ENCODE measurements at regions not wholly inside any gene's neighbourhood (a gene's known extent, or its start where the extent isn't known, plus 50 kb on each side); places are given as distances from the start of the nearest gene placed in this dataset.
"Not testable (repeated sequence)": the region's sequence is repeated elsewhere in the genome, so short reads cannot be mapped to it uniquely, and the experiment has no call there.

DNA sequence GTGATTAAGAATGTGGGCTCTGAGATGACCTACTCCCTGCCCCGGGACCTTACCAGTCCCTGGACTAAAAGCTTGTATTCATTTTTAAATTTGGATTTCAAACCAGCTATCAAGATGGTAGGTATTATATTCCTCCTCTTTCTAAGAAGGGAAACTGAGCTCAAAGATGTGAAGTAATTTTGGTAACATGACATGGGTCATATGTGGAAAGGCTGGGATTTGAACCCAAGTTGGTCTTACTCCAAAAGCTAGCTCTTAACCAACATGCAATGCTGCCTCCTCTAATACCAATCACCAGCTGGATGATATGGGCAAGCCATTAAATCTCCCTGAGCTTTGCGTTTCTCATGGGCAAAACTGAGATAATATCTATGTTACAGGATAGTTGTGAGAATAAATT is 166.4 kb upstream of the SLC38A2 start:
- Histone ChIP-seq H3K9ac (ENCODE audit: low read length) (no peak overlapping the region), H3K27me3 (replicated peaks; ENCODE audit: control insufficient read depth, insufficient read depth, low read length) (no peaks in the 10 kb centered on the region), H3K4me3 (ENCODE audit: low read length) (no peak overlapping the region), H3K9me3 (ENCODE audit: control insufficient read depth, low read length) (no peaks in the 10 kb centered on the region), H3K4me1 (ENCODE audit: control insufficient read depth, insufficient read depth, low read length) (peaks cover 18% of the 10 kb centered on the region), H3K36me3 (ENCODE audit: control insufficient read depth, insufficient read depth, low read length, severe bottlenecking) (no peaks in the 10 kb centered on the region)
- DNase-seq (ENCODE audit: low read depth): no peak

DNA sequence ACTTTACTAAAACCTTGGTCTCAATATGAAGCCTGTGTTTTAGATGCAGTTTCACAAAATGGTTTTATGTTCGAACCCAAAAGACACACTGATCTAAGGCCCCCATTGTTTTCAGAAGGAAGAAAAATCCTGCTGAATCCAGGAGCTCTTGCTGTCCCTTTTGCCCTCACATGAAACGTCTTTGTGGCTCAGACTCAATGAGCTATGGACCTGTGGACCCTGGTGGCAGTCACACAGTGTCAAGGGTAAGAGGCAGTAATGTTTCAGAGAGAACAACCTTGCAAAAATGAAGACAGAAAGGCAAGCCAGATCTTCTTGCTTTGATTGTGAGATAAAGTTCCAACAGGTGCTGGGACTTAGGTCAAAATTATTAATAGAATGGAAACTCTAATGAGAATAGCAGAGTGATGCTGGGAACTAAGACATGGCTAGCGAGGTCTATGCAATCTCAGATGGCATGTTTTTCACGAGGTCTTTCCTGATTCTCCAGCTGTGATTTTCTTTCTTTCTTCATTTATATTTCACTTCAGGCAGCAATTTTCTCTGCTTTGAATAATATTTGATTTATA is 164.9 kb upstream of the SLC38A2 start:
- Histone ChIP-seq H3K4me3 (ENCODE audit: low read length) (no peak overlapping the region), H3K36me3 (ENCODE audit: control insufficient read depth, insufficient read depth, low read length, severe bottlenecking) (no peaks in the 10 kb centered on the region), H3K4me1 (ENCODE audit: control insufficient read depth, insufficient read depth, low read length) (peaks cover 24% of the 10 kb centered on the region), H3K9ac (ENCODE audit: low read length) (no peak overlapping the region), H3K27me3 (replicated peaks; ENCODE audit: control insufficient read depth, insufficient read depth, low read length) (no peaks in the 10 kb centered on the region), H3K9me3 (ENCODE audit: control insufficient read depth, low read length) (no peaks in the 10 kb centered on the region)
- DNase-seq (ENCODE audit: low read depth): no peak

DNA sequence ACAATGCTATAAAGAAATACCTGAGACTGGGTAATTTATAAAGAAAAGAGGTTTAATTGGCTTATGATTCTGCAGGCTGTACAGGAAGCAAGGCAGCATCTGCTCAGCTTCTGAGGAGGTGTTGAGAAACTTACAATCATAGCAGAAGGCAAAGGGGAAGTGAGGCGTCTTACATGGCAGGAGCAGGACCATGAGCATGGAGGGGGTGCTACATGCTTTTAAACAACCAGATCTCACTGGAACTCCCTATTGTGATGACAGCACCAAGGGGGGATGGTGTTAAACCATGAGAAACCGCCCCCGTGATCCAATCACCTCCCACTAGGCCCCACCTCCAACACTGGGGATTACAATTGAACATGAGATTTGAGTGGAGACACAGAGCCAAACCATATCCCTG is 163.7 kb upstream of the SLC38A2 start:
- H3K27me3 ChIP-seq (replicated peaks; ENCODE audit: control insufficient read depth, insufficient read depth, low read length); H3K9me3 ChIP-seq (ENCODE audit: control insufficient read depth, low read length); DNase-seq (ENCODE audit: low read depth); H3K36me3 ChIP-seq (ENCODE audit: control insufficient read depth, insufficient read depth, low read length, severe bottlenecking); H3K4me3 ChIP-seq (ENCODE audit: low read length); H3K9ac ChIP-seq (ENCODE audit: low read length): not testable (repeated sequence)
- peaks cover 24% of the 10 kb centered on the region for H3K4me1 ChIP-seq (ENCODE audit: control insufficient read depth, insufficient read depth, low read length)

DNA sequence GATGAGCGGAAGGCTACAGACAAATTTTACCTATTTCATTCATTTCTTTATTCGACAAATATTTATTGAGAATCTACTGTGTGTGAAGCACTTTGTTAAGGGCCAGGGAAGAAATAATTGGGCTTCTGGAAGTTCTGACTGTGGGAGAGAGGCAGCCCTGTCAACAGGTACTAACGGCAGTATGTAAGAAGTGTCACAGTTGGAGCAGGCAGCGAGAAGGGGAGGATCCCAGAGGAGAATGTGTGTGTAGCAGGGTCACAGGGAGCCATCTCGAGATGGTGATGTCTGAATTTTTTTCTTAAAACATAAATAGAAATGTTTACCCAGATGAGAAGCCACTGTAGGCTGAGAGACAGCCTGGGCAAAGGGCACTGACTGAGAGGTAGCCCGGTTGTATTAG is 163.3 kb upstream of the SLC38A2 start:
- H3K4me1 ChIP-seq (ENCODE audit: control insufficient read depth, insufficient read depth, low read length): peaks cover 24% of the 10 kb centered on the region
- peaks cover 3% of the 10 kb centered on the region for H3K9me3 ChIP-seq (ENCODE audit: control insufficient read depth, low read length)
- DNase-seq (ENCODE audit: low read depth): no peak
- H3K4me3 ChIP-seq (ENCODE audit: low read length): no peak overlapping the region
- no peaks in the 10 kb centered on the region for H3K27me3 ChIP-seq (replicated peaks; ENCODE audit: control insufficient read depth, insufficient read depth, low read length)
- H3K36me3 ChIP-seq (ENCODE audit: control insufficient read depth, insufficient read depth, low read length, severe bottlenecking): no peaks in the 10 kb centered on the region
- peak overlapping the region; percentile 29 for H3K9ac ChIP-seq (ENCODE audit: low read length)

DNA sequence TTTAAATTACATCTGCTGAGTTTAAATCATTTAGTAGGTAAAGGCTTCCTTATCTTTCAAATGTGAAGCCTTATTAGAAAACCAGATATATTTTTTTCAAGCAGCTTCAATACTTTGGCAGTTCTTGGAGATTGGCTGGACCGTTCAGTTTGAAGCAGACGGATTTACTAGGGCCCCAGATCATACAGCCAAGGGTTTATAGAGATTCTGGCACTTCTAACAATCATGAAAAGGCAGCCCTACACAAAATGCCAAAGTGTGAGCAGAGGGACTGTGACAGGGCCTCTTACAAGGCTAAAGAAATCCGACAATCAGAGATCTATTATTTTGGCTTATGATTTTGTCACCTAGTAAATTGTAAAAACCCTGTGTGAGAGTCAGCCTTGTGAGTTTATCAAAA is 162.8 kb upstream of the SLC38A2 start:
- no peaks in the 10 kb centered on the region for H3K36me3 ChIP-seq (ENCODE audit: control insufficient read depth, insufficient read depth, low read length, severe bottlenecking)
- no peak for DNase-seq (ENCODE audit: low read depth)
- H3K4me3 ChIP-seq (ENCODE audit: low read length): no peak overlapping the region
- no peaks in the 10 kb centered on the region for H3K27me3 ChIP-seq (replicated peaks; ENCODE audit: control insufficient read depth, insufficient read depth, low read length)
- H3K9ac ChIP-seq (ENCODE audit: low read length): peak overlapping the region; percentile 29
- peaks cover 3% of the 10 kb centered on the region for H3K9me3 ChIP-seq (ENCODE audit: control insufficient read depth, low read length)
- H3K4me1 ChIP-seq (ENCODE audit: control insufficient read depth, insufficient read depth, low read length): peaks cover 24% of the 10 kb centered on the region

DNA sequence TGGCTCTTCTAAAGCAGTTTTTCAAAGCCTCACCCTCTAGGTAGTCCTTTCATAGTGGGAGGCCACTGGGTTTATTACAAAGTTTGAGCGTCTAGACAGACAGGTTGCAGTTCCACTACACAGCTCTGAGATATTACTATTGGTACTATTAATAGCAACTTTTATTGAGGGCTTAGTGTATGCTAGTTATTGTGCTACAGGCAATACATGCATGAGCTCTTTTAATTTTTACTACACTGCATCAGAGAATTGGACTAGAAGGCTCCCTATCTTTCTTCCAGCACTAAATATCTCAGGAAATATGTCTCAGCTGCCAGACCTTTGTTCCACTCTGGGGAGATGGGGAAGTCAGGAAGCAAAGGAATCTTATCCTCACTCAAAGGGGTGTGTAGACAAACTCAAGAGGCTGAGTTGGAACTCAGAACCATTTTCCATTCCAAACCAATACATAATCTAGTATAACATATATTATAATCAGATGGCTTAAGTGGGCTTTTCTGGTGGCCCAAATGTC is 161.8 kb upstream of the SLC38A2 start:
- peaks cover 24% of the 10 kb centered on the region for H3K4me1 ChIP-seq (ENCODE audit: control insufficient read depth, insufficient read depth, low read length)
- no peaks in the 10 kb centered on the region for H3K27me3 ChIP-seq (replicated peaks; ENCODE audit: control insufficient read depth, insufficient read depth, low read length)
- no peak overlapping the region for H3K4me3 ChIP-seq (ENCODE audit: low read length)
- peaks cover 3% of the 10 kb centered on the region for H3K9me3 ChIP-seq (ENCODE audit: control insufficient read depth, low read length)
- no peak for DNase-seq (ENCODE audit: low read depth)
- no peaks in the 10 kb centered on the region for H3K36me3 ChIP-seq (ENCODE audit: control insufficient read depth, insufficient read depth, low read length, severe bottlenecking)
- no peak overlapping the region for H3K9ac ChIP-seq (ENCODE audit: low read length)

DNA sequence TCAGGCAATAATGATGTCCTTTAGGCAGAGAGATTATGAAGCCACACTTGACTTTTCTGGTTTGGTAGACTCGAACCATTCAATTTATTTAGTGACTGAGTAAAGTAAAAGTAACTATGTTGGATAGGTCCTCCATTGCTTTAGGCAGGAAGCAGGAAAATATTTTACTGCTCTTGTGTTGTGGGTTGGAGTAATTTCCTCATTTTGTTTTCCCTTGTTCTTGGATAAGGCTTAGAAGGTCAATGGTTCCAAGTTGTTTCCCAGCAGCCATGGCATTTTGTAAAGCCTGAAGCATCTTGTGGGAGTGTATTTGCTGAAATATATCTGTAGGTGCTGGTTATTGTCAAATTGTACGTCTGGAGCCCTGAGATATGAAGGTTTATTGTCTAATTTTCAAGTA is 161.2 kb upstream of the SLC38A2 start:
- H3K36me3 ChIP-seq (ENCODE audit: control insufficient read depth, insufficient read depth, low read length, severe bottlenecking): no peaks in the 10 kb centered on the region
- no peak overlapping the region for H3K9ac ChIP-seq (ENCODE audit: low read length)
- H3K9me3 ChIP-seq (ENCODE audit: control insufficient read depth, low read length): peaks cover 3% of the 10 kb centered on the region
- no peaks in the 10 kb centered on the region for H3K27me3 ChIP-seq (replicated peaks; ENCODE audit: control insufficient read depth, insufficient read depth, low read length)
- peaks cover 24% of the 10 kb centered on the region for H3K4me1 ChIP-seq (ENCODE audit: control insufficient read depth, insufficient read depth, low read length)
- DNase-seq (ENCODE audit: low read depth): no peak
- H3K4me3 ChIP-seq (ENCODE audit: low read length): no peak overlapping the region

DNA sequence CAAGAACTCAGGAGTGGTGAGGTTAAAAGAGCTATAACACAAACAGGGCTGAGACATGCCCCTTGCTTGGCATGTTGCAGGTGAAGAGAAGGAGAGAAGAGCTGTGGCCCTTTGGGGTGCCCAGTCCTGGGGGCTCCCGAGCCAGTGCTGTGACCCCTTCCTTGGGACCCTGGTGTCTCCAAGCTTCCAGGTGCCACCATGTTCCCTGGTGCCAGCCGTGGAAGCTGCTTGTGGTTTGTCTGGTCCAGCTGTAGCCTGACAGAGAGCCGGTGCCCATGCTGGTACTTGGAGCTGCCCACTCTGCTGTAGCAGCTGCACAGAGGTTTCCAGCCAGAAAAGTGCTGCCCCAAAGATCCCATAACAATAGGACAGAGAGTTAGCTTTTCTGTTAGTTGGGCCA is 159.2 kb upstream of the SLC38A2 start:
- H3K4me1 ChIP-seq (ENCODE audit: control insufficient read depth, insufficient read depth, low read length): peaks cover 24% of the 10 kb centered on the region
- H3K9me3 ChIP-seq (ENCODE audit: control insufficient read depth, low read length): peaks cover 3% of the 10 kb centered on the region
- H3K9ac ChIP-seq (ENCODE audit: low read length): no peak overlapping the region
- H3K27me3 ChIP-seq (replicated peaks; ENCODE audit: control insufficient read depth, insufficient read depth, low read length): no peaks in the 10 kb centered on the region
- no peaks in the 10 kb centered on the region for H3K36me3 ChIP-seq (ENCODE audit: control insufficient read depth, insufficient read depth, low read length, severe bottlenecking)
- no peak overlapping the region for H3K4me3 ChIP-seq (ENCODE audit: low read length)
- DNase-seq (ENCODE audit: low read depth): no peak

DNA sequence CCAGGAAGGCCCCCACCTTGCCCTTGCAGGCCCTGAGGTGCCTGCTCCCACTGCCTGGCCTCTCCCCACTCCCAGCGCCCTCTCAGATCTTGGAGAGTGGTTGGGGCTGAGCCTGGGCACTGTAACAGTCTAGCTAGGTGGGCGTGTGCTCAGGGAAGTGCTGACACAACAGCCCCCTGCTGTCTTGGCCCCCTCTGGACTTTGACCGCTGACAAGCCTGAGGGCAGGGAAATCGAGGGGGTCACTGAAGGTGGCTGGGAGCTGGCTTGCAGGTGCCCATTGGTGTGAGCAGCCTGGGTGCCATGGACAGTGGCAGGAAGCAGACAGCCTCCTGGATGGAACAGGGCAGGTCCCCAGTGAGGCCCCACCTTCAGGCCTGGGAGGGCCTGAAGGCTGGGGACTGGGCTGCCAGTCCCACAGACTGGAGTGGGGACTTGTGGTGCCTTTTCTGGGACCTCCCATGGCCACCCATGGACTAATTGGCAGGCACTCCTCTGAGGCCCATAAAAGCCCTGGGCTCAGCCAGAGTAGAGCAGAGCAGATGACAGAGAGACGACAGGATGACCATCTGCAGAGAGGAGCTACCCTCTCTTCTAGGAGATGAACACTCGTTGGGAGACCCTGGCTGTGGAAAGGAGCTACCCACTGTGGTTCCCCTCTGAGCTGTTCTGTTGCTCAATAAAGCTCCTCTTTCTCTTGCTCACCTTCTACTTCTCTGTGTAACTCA is 158.6 kb upstream of the SLC38A2 start:
- Histone ChIP-seq H3K36me3 (ENCODE audit: control insufficient read depth, insufficient read depth, low read length, severe bottlenecking) (no peaks in the 10 kb centered on the region), H3K4me3 (ENCODE audit: low read length) (no peak overlapping the region), H3K27me3 (replicated peaks; ENCODE audit: control insufficient read depth, insufficient read depth, low read length) (no peaks in the 10 kb centered on the region), H3K9me3 (ENCODE audit: control insufficient read depth, low read length) (peaks cover 3% of the 10 kb centered on the region), H3K4me1 (ENCODE audit: control insufficient read depth, insufficient read depth, low read length) (peaks cover 24% of the 10 kb centered on the region), H3K9ac (ENCODE audit: low read length) (no peak overlapping the region)
- no peak for DNase-seq (ENCODE audit: low read depth)

DNA sequence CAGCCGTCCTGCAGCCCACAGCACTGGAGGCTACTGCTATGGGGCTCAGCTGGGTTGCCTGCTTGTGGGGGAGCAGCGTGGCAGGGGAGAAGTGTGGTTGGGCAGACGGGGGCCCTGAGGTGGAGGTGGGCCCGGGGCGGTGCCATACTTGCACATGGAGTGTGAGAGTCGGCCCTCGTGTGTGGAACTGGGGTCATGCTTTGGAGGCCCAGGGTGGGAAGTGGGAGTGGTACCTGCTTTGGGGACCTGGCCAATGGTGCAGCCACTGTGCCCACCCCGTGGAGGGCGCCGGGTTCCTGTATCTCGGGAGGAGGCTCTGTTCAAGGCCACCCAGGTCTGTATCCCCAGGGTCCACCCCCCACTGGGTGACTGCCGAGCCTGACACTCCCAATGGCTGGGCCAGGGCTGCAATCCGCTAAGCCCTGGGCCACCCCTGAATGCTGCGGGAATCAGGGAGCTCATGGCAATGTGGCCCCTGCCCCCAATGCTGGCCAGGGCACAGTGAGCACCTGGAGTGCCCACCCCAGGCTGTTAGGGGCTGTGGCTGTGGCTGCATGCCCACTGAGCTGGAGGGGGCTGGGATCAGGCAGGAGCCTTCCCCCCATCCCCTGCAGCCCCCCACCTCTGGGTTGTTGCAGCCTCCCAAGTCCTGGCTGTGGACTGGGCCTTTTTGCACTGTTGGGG is 157.9 kb upstream of the SLC38A2 start:
- peaks cover 22% of the 10 kb centered on the region for H3K4me1 ChIP-seq (ENCODE audit: control insufficient read depth, insufficient read depth, low read length)
- no peaks in the 10 kb centered on the region for H3K36me3 ChIP-seq (ENCODE audit: control insufficient read depth, insufficient read depth, low read length, severe bottlenecking)
- H3K27me3 ChIP-seq (replicated peaks; ENCODE audit: control insufficient read depth, insufficient read depth, low read length): no peaks in the 10 kb centered on the region
- peaks cover 3% of the 10 kb centered on the region for H3K9me3 ChIP-seq (ENCODE audit: control insufficient read depth, low read length)
- DNase-seq (ENCODE audit: low read depth): no peak
- H3K4me3 ChIP-seq (ENCODE audit: low read length): no peak overlapping the region
- H3K9ac ChIP-seq (ENCODE audit: low read length): no peak overlapping the region

DNA sequence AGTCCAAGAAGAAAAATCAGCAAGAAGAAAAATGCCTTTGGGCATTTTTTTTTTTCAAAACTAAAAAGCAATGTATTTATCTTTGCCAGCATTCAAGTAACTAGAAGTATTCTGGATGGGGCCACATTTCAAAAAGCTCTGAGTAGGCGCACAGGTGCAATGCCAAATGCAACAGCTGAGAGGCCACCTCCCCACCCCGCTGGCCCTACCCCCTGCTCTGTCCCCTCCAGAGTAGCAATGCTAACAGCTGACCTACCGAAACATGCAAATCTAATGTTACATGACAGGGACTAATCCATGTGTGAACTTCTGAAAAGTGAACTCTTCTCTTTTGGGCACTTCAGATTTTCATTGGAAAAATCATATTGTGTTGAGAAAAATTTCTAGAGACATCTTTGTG is 153.7 kb upstream of the SLC38A2 start:
- Histone ChIP-seq H3K27me3 (replicated peaks; ENCODE audit: control insufficient read depth, insufficient read depth, low read length) (no peaks in the 10 kb centered on the region), H3K9me3 (ENCODE audit: control insufficient read depth, low read length) (no peaks in the 10 kb centered on the region), H3K4me3 (ENCODE audit: low read length) (no peak overlapping the region), H3K9ac (ENCODE audit: low read length) (no peak overlapping the region), H3K36me3 (ENCODE audit: control insufficient read depth, insufficient read depth, low read length, severe bottlenecking) (no peaks in the 10 kb centered on the region), H3K4me1 (ENCODE audit: control insufficient read depth, insufficient read depth, low read length) (peaks cover 40% of the 10 kb centered on the region)
- DNase-seq (ENCODE audit: low read depth): no peak

Measured in adipocyte (in vitro differentiated cells).